ENCODE measurements at regions not wholly inside any gene's neighbourhood (a gene's known extent, or its start where the extent isn't known, plus 50 kb on each side); places are given as distances from the start of the nearest gene placed in this dataset.

- DNase-seq: no peak
Measured at GRCh38 chr2:226002438-226002837, 602.9 kb downstream of the NYAP2 start.

- no peak for DNase-seq
Measured at GRCh38 chr2:226001716-226002115, 602.2 kb downstream of the NYAP2 start.

- no peak for DNase-seq
Measured at GRCh38 chr2:225999692-226000091, 600.2 kb downstream of the NYAP2 start.

GRCh38 chr2:225998653-225999052, 599.1 kb downstream of the NYAP2 start:
- no peak for DNase-seq

GRCh38 chr2:225998116-225998515, 598.6 kb downstream of the NYAP2 start:
- DNase-seq: no peak

GRCh38 chr2:225996462-225996828, 596.9 kb downstream of the NYAP2 start:
- DNase-seq: no peak

- no peak for DNase-seq
Measured at GRCh38 chr2:225995796-225996461, 596.4 kb downstream of the NYAP2 start.

GRCh38 chr2:225994748-225995405, 595.4 kb downstream of the NYAP2 start:
- no peak for DNase-seq

- no peak for DNase-seq
Measured at GRCh38 chr2:225993430-225993829, 593.9 kb downstream of the NYAP2 start.

- DNase-seq: no peak
Measured at GRCh38 chr2:225989809-225990208, 590.3 kb downstream of the NYAP2 start.

- no peak for DNase-seq
Measured at GRCh38 chr2:225980372-225980771, 580.9 kb downstream of the NYAP2 start.

GRCh38 chr2:225971433-225971832, 571.9 kb downstream of the NYAP2 start:
- DNase-seq: no peak

GRCh38 chr2:225948903-225949302, 549.4 kb downstream of the NYAP2 start:
- no peak for DNase-seq

- DNase-seq: no peak
Measured at GRCh38 chr2:225938991-225939390, 539.5 kb downstream of the NYAP2 start.

- DNase-seq: no peak
Measured at GRCh38 chr2:225937625-225938187, 538.2 kb downstream of the NYAP2 start.

GRCh38 chr2:225932811-225933413, 533.4 kb downstream of the NYAP2 start:
- no peak for DNase-seq

- no peak for DNase-seq
Measured at GRCh38 chr2:225930687-225931086, 531.2 kb downstream of the NYAP2 start.

- DNase-seq: no peak
Measured at GRCh38 chr2:225920621-225921220, 521.2 kb downstream of the NYAP2 start.

- no peak for DNase-seq
Measured at GRCh38 chr2:225916692-225917091, 517.2 kb downstream of the NYAP2 start.

GRCh38 chr2:225911019-225911418, 511.5 kb downstream of the NYAP2 start:
- no peak for DNase-seq

GRCh38 chr2:225895126-225895525, 495.6 kb downstream of the NYAP2 start:
- no peak for DNase-seq

GRCh38 chr2:225894236-225894980, 494.9 kb downstream of the NYAP2 start:
- DNase-seq: no peak

GRCh38 chr2:225893151-225893550, 493.6 kb downstream of the NYAP2 start:
- DNase-seq: no peak

Data from activated CD4-positive, alpha-beta T cell treated with anti-CD3 and anti-CD28 coated beads, Interleukin-2, amount 50 U/mL, for 4 hours (primary cell).